HL-60 (cell line): ENCODE measurements at regions not wholly inside any gene's neighbourhood (a gene's known extent, or its start where the extent isn't known, plus 50 kb on each side); places are given as distances from the start of the nearest gene placed in this dataset.

ENCODE experiments used
- DNase-seq, 2 experiments: peaks; one replicate each; pipeline ENCODE4 v3.0.0-alpha.2; 2010 to 2020; ENCODE audit warnings: low read depth in 1 of 2, low spot score in 1 of 2
- H3K27ac ChIP-seq: fragments of 250-450 bp; sonication (Bioruptor Pico); replicated peaks from 2 replicates; pipeline ENCODE4 v1.5.1; 2020; ENCODE audit warnings: mild to moderate bottlenecking, moderate library complexity
- H3K27me3 ChIP-seq: fragments of 250-450 bp; sonication (Bioruptor Pico); 2 replicates; pipeline ENCODE4 v1.5.1; 2021; ENCODE audit warnings: mild to moderate bottlenecking, moderate library complexity; ENCODE audit not compliant: insufficient read depth, poor library complexity, severe bottlenecking
- H3K4me3 ChIP-seq: replicated peaks from 2 replicates; pipeline ENCODE4 v1.5.1; 2011; ENCODE audit warnings: mild to moderate bottlenecking, control low read depth, low read length; ENCODE audit not compliant: insufficient read depth
- GABPA ChIP-seq: IDR thresholded peaks from 2 replicates; pipeline ENCODE4 v1.6.1; 2012; ENCODE audit warnings: low read depth
- POLR2AphosphoS5 ChIP-seq: IDR thresholded peaks from 2 replicates; pipeline ENCODE4 v1.6.1; 2012; ENCODE audit warnings: low read depth
- SPI1 ChIP-seq: IDR thresholded peaks from 2 replicates; pipeline ENCODE4 v1.6.1; 2012; ENCODE audit warnings: low read depth, mild to moderate bottlenecking, borderline replicate concordance
- TF ChIP-seq, protein P1 (sequence below): IDR thresholded peaks from one replicate; pipeline ENCODE4 v1.5.1; 2011; ENCODE audit warnings: low read length, control low read depth, inconsistent platforms; ENCODE audit not compliant: insufficient read depth
- TF ChIP-seq, protein P2 (sequence below): IDR thresholded peaks from 2 replicates; pipeline ENCODE4 v1.6.1; 2012; ENCODE audit warnings: low read depth; ENCODE audit not compliant: insufficient replicate concordance

DNA sequence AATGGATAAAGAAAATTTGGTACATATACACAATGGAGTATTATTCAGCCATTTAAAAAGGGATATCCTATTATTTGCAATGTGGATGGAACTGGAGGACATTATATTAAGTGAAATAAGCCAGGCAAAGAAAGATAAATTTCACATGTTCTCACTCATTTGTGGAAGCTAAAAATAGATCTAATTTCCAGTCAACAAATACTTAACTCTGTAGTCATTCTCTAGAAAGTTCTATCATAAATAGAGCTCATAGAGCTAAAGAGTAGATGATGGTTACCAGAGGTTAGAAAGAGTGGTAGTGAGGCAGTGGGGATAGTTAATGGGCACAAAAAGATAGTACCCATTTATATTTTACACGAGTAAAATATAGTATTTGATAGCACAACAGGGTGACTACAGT is 104.2 kb upstream of the SLC13A1 start:
- Histone ChIP-seq H3K4me3 (no peak overlapping the region), H3K27me3 (no peaks in the 10 kb centered on the region), H3K27ac (no peak overlapping the region)
- DNase-seq: no peak
- TF ChIP-seq, protein P1, sequence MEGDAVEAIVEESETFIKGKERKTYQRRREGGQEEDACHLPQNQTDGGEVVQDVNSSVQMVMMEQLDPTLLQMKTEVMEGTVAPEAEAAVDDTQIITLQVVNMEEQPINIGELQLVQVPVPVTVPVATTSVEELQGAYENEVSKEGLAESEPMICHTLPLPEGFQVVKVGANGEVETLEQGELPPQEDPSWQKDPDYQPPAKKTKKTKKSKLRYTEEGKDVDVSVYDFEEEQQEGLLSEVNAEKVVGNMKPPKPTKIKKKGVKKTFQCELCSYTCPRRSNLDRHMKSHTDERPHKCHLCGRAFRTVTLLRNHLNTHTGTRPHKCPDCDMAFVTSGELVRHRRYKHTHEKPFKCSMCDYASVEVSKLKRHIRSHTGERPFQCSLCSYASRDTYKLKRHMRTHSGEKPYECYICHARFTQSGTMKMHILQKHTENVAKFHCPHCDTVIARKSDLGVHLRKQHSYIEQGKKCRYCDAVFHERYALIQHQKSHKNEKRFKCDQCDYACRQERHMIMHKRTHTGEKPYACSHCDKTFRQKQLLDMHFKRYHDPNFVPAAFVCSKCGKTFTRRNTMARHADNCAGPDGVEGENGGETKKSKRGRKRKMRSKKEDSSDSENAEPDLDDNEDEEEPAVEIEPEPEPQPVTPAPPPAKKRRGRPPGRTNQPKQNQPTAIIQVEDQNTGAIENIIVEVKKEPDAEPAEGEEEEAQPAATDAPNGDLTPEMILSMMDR: no peak
- TF ChIP-seq GABPA (no peak), SPI1 (no peak)
- TF ChIP-seq, protein P2, sequence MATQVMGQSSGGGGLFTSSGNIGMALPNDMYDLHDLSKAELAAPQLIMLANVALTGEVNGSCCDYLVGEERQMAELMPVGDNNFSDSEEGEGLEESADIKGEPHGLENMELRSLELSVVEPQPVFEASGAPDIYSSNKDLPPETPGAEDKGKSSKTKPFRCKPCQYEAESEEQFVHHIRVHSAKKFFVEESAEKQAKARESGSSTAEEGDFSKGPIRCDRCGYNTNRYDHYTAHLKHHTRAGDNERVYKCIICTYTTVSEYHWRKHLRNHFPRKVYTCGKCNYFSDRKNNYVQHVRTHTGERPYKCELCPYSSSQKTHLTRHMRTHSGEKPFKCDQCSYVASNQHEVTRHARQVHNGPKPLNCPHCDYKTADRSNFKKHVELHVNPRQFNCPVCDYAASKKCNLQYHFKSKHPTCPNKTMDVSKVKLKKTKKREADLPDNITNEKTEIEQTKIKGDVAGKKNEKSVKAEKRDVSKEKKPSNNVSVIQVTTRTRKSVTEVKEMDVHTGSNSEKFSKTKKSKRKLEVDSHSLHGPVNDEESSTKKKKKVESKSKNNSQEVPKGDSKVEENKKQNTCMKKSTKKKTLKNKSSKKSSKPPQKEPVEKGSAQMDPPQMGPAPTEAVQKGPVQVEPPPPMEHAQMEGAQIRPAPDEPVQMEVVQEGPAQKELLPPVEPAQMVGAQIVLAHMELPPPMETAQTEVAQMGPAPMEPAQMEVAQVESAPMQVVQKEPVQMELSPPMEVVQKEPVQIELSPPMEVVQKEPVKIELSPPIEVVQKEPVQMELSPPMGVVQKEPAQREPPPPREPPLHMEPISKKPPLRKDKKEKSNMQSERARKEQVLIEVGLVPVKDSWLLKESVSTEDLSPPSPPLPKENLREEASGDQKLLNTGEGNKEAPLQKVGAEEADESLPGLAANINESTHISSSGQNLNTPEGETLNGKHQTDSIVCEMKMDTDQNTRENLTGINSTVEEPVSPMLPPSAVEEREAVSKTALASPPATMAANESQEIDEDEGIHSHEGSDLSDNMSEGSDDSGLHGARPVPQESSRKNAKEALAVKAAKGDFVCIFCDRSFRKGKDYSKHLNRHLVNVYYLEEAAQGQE: no peak

DNA sequence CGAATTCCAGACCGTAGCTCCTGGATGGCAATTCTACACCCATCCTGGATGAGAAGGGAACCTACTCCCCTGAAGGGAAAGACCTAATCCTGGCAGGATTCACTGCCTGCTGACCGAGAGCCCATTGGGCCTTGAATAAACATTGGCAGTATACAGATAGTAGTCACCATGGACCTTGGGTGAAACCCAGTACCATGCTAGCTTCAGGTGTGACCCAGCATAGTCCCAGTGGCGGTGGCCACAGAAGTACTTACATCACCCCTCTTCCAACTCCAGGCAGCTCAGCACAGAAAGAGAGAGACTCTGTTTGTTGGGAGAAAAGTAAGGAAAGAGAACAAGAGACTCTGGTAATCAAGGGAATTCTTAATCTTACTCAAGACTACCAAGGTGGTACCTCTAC is 97.2 kb upstream of the SLC13A1 start:
- Histone ChIP-seq H3K27me3 (no peaks in the 10 kb centered on the region), H3K4me3 (no peak overlapping the region), H3K27ac (no peak overlapping the region)
- no peak for DNase-seq
- TF ChIP-seq POLR2AphosphoS5: no peak
- TF ChIP-seq, protein P1: no peak
- TF ChIP-seq, protein P2: no peak
- no peak for TF ChIP-seq SPI1
- no peak for TF ChIP-seq GABPA

DNA sequence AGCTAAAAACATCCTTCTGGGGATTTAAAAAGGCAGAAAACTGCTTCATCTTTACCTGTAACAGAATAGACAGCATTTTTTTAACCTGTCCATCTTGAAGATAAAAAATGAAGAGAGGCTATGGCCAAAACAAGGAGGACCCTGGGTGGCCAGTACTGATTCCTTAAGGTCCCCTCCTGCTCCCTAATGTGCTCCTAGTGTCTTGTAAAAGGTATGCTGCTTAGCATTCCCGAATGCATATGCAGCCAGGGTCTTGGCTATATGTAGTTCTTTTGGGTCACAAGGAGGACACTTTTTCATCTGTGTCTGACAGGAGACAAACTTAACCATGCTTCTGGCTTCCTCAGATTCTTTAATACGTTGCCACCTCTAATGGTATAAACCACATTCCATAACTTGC is 93.9 kb upstream of the SLC13A1 start:
- no peaks in the 10 kb centered on the region for H3K27me3 ChIP-seq
- H3K27ac ChIP-seq: no peak overlapping the region
- TF ChIP-seq, protein P1: no peak
- H3K4me3 ChIP-seq: no peak overlapping the region
- no peak for DNase-seq

DNA sequence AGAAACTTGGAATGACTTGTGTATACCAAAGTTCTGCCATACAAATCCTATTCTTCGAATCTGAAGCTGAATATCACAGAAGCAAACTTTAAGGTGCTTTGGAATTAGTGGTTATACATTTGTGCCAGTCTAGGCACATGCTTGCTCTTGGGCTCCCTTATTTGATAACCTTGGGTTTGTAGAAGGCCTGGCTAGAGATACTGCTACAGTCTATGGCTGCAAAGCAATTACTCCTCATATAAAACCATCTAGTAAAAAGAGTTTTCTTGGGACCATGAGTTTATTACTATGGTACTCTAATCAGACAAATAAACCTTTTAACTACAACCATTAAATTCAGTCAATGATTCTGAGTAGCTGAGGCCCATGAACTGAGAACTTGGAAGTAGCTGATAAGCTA is 92.5 kb upstream of the SLC13A1 start:
- no peak for DNase-seq
- no peak overlapping the region for H3K4me3 ChIP-seq
- TF ChIP-seq, protein P1: no peak
- TF ChIP-seq POLR2AphosphoS5 (no peak), GABPA (no peak), SPI1 (no peak)
- TF ChIP-seq, protein P2: no peak
- no peak overlapping the region for H3K27ac ChIP-seq
- no peaks in the 10 kb centered on the region for H3K27me3 ChIP-seq
